ENCODE measurements at regions not wholly inside any gene's neighbourhood (a gene's known extent, or its start where the extent isn't known, plus 50 kb on each side); places are given as distances from the start of the nearest gene placed in this dataset.
"Not testable (repeated sequence)": the region's sequence is repeated elsewhere in the genome, so short reads cannot be mapped to it uniquely, and the experiment has no call there.

DNA sequence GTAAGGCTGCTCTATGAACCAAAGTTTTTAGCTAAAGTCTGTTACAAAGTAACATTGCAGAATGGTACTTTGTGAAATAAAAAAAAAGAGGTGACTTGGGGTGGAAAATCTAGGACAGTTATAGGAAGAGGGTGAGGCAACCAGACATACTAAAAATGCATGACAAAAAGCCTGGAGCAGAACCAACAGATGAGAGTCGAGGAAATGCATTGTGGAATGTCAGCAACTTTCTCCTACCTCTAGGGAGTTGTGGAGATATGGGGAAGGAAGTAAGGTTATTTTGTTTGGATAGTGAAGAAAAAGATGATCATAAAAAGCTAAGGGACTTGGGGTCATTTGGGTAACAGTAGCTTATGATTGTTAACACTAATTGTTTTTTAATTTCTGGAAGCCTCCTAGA lies 295.6 kb downstream of the S1PR1 start:
- no peak for DNase-seq (ENCODE audit: extremely low read depth in 1 of 2, low read depth in 1 of 2)

DNA sequence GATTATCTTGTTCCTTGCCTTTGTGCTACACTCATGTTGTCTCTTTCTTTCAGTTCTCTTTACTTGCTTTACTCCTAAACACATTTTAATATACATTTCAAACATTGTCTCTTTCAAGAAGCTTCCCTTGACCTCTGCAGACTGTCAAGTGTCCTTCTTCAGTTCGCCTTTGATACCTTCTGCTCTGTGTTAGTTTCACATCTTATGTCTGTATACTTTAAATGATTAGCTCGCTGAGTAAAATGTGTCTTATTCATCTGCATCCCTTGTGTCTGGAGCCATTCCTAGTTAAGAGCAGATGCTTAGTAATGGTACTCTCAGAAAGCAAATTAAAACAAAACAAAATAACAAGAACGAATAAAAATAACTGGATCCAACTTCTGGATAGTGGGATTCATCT lies 303.3 kb downstream of the S1PR1 start:
- DNase-seq (ENCODE audit: extremely low read depth in 1 of 2, low read depth in 1 of 2): no peak

DNA sequence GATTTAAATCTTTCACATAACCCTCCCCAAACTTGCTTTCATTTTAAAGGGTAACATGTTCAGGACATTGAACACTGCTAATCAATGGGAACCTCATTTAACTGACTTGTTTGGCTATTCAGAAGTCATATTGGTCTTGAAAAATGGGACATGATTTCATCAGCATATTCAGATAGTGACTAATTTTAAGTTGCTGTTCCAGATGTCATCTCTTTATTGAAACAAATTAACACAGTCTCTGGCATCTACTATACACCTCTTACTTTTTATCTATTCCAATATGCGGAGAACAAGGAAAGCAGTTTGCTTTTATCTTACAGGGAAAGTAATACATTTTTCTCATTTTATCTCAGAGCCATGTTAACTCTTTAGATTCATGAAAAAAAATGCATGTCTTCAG lies 310.1 kb downstream of the S1PR1 start:
- DNase-seq (ENCODE audit: extremely low read depth in 1 of 2, low read depth in 1 of 2): no peak

DNA sequence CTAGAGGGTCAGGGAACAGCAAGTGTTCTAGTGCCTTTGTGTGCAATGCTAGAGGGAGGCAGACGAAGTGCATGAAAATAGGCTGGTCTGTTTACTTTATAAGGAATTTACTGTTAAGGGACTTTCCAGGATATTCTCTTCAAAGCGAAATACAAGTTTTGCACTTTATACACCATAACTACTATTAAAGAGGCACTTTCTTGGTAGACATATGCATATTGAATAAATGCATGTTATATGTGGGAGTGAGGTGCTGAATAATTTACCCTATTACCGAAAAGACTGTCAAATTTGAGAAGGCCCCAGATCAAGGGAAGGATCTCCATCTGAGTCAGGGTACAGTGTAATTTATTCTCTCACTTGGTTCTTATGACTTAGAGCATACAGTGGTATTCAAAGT lies 310.5 kb downstream of the S1PR1 start:
- no peak for DNase-seq (ENCODE audit: extremely low read depth in 1 of 2, low read depth in 1 of 2)

DNA sequence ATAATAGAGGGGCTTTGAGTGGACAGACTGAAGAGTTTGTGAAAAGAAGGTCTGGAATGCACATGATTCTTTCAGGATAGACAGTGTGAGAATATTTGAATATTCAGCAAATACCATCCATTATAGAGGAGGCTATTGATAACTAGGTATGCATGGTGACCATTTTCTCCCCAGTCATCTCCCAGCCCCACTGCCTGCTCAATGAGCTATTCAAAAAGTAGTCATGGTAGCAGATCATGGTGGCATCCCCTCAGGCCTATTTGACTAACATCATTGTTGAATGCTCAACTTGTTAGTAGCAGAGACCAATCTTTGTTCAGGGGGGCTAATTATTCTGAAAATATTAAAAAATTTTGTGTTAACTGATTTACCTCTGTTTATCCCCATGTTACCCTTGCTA lies 311.6 kb downstream of the S1PR1 start:
- no peak for DNase-seq (ENCODE audit: extremely low read depth in 1 of 2, low read depth in 1 of 2)

DNA sequence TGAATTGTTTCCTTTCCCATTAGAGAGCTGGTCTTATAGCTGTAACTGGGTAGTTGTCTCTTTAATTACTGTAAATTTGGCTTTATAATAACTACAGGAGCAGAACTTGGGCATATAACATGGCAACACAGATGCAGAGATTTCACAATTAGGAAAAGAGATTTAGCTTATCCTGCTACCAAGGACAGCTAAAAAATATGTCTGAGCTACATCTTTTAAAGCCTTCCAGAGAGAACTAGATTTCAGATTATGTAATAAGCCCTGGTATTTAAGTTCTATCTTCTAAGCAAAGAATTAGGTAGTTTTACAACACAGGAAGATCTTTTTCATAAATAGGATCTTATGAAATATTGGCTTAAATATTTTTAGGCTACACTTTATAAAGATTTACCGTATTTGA lies 313.8 kb downstream of the S1PR1 start:
- no peak for DNase-seq (ENCODE audit: extremely low read depth in 1 of 2, low read depth in 1 of 2)

DNA sequence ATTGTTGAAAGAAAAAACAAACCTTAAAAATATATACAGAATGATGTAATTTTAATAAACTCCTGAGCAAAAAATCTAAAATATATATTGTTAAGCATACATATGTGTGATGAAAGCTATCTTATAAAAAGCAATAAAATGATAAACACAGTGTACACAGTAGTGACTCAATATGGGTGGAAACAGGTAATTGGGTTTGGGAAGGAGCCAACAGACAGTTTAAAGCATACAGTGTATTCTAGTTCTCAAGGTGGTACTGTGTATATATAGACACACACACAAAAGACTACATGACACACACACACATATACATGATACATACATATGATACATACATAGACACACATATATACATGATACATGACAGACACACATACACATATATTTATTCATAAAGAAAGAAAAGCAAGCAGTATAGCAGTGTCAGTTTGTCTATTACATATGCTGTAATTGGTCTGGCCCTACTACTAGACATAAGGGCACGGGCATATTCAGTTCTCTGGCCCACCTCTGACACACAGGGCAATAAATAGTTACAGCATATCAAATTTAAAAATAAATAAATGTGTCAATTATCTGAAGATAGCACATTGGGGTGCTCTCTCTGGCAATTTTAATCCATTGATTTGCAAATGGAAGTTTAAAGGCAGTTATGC lies 330.2 kb downstream of the S1PR1 start:
- DNase-seq (ENCODE audit: extremely low read depth in 1 of 2, low read depth in 1 of 2): no peak

DNA sequence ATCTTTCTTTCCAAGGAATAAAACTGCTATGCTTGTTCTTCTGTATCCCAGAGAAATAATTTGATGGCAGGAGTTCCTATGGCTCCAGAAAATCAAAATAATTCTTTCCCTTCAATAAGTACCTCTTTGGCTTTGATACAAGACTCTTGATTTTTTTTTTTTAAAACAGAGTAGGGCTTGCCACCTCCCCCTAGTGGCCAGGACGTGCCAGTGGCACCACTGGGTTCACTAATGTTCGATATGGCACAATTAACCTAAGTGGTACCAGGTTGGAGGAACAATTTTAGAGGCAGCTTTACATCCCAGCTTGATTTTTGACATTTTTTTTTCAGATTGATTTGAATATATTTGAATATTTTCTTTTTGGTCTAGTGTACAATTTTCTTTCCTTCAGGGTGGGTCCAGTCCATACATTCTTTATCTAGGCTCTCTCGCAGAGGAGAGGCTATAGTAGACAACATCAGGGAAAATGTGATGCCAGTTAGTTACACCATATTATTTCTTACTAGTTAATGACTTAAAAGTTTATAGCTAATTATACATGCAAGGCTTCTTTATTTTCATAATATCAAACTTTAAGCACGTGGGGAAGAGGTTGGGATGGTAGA lies 330.9 kb downstream of the S1PR1 start:
- peak in 1 of 2 donors; percentile 2 for DNase-seq (ENCODE audit: extremely low read depth in 1 of 2, low read depth in 1 of 2)

DNA sequence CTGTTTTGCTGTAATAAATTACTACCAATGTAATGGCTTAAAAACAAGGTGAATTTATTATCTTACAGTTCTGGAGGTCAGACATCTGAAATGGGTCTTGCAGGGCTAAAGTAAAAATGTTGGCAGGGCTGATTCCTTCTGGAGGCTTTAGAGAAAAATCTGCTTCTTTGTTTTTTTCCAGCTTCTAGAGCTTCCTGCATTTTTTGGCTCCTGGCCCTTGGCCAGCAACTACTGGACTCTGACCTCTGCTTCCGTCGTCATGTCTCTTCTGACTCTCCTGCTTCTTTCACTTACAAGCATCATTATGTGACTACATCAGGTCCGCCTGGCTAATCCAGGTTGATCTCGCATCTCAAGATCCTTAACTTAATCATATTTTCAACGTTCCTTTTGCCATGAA lies 350.9 kb downstream of the S1PR1 start:
- no peak for DNase-seq (ENCODE audit: extremely low read depth in 1 of 2, low read depth in 1 of 2)

DNA sequence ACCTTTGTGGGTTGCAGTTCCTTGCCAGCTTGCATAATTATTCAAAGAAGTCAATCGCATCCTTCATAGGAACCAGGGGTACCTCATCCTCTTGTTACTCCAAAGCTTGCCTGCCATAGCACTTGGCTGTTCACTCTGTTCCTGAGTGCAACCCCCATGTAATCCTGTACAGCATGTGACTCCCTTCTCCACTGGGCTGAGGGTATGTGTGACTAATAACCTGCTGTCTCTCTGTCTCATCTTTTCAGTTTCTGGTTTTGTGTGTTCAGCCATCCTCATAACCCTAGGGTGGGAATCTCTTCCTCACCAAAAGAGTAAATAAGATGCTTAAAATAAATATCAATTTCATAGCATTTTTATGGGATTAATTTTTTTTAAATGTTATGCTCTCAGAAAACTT lies 351.9 kb downstream of the S1PR1 start:
- DNase-seq (ENCODE audit: extremely low read depth in 1 of 2, low read depth in 1 of 2): no peak

DNA sequence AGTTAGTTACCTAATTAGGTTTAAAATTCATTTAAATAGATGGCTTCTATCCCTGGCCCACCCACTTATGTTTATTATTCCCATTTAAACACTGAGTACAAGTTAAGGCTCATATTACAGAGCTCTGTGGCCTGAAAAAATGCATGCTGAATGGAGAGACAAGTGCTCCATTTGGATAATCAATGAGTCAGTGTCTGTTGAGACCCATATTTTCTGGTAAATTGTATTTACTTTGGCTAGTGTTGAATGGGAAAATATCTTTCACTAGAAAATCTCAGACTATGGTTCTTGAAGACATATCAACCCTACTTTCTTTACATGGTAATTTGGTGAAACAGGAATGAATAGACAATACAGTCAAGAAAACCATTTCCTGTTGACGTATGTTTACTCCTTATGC lies 356.0 kb downstream of the S1PR1 start:
- DNase-seq (ENCODE audit: extremely low read depth in 1 of 2, low read depth in 1 of 2): no peak

DNA sequence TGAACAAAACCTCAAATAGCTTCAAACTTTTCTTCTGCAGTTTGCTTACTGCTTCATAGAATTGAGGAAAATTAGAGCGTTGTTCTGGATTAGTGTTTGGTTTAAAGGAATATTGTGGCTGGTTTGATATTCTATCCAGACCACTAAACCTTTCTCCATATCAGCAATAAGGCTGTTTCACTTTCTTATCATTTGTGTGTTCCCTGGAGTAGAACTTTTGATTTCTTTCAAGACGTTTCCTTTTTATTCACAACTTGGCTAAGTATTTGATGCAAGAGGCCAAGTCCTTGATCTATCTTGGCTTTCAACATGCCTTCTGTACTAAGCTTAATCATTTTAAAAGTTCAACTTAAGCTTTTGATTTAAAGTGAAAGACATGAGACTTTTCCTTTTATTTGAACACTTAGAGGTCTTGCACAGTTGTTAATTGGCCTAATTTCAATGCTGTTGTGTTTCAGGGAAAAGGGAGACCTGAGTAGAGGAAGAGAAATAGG lies 359.1 kb downstream of the S1PR1 start:
- no peak for DNase-seq (ENCODE audit: extremely low read depth in 1 of 2, low read depth in 1 of 2)

DNA sequence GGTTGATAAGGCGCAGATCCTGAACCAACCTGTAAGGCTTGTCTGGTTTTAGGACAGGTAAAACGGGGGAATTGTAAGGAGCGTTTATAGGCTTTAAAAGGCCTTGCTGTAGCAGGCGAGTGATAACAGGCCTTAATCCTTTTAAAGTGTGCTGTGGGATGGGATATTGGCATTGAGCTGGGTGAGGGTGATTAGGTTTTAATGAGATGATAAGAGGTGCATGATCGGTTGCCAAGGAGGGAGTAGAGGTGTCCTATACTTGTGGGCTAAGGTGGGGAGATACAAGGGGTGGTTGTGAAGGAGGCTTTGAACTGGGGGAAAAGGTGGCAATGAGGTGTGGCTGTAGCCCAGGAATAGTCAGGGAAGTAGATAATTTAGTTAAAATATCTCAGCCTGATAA lies 363.8 kb downstream of the S1PR1 start:
- DNase-seq (ENCODE audit: extremely low read depth in 1 of 2, low read depth in 1 of 2): not testable (repeated sequence)

DNA sequence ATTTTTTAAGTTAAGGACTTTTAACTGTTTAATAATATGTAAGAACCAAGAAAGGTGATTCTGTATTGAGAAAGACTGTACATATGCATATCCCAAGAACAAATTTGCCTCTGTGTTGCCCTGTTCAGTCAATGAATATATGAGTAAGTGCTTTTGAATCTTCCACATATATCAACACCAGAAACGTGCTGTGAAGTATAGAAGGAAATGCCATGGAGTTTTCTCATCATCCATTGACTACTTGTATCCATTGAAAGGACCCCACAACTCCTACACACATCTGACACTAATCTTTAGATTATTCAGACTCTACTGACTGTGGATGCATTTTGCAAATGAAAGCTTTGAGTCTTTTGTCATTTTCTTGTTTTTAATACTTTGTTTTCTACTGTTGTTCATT lies 366.9 kb downstream of the S1PR1 start:
- DNase-seq (ENCODE audit: extremely low read depth in 1 of 2, low read depth in 1 of 2): no peak

DNA sequence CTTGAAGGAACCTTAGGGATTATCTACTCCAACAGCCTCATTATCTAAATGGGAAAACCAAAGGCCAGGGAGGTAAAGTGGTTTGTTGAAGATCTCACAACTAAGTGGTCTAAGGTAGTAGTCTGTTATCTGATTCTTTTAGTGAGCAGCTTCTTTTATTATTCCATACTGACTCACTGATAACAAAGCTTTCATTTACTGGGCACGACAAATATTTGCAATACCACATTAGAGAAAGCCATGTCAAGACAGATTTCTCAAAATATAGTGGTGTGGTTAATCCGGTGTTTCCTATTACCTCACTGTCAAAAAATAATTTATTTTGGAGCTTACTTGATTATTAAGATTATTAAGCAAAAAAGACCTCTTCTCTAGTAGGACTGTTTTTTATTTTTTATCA lies 369.1 kb downstream of the S1PR1 start:
- no peak for DNase-seq (ENCODE audit: extremely low read depth in 1 of 2, low read depth in 1 of 2)

DNA sequence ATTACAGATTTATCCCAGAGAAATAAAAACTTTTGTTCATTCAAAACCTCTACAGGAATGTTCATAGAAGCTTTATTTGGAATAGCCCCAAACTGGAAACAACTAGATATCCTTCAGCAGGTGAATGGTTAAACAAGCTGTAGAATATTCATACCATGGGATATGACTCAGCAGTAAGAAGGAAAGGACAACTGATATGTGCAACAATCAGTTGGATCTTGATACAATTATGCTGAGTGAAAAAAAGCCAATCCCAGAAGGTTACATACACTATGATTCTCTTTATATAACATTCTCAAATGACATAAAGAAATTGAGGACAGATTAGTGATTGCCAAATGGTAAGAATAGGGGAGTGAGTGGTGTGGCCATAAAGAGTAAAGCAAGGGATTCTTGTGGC lies 376.7 kb downstream of the S1PR1 start:
- DNase-seq (ENCODE audit: extremely low read depth in 1 of 2, low read depth in 1 of 2): no peak

DNA sequence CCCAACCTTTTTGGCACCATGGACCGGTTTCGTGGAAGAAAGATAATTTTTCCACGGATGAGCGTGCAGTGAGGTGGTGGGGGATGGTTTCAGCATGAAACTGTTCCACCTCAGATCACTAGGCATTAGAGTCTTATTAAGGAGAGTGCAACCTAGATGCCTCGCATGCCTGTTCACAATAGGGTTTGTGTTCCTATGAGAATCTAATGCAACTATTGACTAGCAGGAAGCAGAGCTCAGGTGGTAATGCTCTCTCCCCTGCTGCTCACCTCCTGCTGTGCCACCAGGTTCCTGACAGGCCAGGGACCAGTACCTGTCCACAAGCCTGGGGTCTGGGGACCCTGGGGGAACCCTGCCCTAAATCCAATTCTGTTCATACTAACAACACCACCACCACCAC lies 377.8 kb downstream of the OLFM3 start:
- no peak for DNase-seq (ENCODE audit: extremely low read depth in 1 of 2, low read depth in 1 of 2)

DNA sequence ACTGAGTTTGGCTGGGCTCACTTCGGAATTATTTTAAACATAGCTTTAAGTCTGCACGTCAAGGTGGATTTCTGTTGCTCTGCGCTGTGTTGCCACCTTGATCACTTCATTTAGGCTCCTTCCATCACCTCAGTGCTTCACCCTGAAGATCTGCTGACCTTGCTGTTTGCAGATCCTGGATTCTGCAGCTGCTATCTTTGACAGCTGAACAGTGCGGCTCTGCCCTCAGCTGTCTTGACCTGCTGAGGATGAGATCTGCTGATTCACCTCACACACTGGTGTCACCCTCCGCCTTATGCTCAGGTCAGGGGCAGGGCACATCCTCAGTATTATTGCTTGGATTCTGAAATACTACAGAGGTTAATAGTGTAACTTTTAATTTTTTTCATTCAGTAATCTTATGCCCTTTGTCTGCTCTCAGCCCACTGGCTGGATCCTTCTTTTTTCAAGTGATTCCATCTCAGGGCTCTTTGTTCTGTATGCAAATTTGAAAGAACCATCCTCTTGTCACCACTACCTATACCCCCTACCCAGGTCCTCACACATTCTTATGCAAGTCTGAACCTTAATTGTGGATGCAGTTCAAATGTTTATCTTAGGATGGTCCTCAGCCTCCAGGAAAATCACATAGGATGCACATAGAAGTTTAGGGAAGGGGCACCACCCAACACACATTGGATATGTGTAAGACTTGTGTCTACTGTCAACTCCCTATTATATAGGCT lies 364.0 kb downstream of the OLFM3 start:
- DNase-seq (ENCODE audit: extremely low read depth in 1 of 2, low read depth in 1 of 2): no peak

DNA sequence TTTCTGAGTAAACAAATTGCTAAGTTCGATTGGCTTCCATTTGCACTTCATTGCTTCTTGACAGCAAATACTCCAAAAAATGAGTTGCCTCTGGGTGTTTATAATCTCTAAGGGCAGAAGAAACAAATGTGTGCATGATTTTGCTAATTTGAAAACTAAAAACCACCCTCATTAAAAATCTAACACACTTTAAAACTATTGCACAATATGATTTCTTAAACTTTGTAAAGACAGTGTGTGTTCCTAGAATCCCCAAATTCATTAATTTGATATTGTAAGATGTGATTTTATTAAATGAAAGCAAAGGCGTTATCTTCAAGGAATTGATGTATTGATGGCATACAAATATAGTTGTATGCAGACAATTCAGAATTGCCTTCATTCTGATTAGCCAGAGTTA lies 350.9 kb downstream of the OLFM3 start:
- no peak for DNase-seq (ENCODE audit: extremely low read depth in 1 of 2, low read depth in 1 of 2)

DNA sequence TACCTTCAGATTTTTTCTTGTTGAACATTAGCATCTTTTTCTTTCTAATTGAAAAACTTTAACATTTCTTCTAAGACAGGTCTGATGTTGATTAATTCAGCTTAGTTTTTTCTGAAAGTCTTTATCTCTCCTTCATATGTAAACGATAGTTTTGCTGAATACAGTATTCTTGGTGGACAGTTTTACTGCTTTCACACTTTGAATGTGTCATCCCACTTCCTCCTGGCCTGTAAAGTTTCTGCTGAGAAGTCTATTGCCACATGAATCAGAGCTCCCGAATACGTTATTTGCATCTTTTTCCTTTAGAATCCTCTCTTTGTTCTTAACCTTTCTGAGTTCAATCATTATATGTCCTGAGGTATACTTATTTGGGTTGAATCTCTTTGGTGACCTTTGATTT lies 344.2 kb downstream of the OLFM3 start:
- no peak for DNase-seq (ENCODE audit: extremely low read depth in 1 of 2, low read depth in 1 of 2)

DNA sequence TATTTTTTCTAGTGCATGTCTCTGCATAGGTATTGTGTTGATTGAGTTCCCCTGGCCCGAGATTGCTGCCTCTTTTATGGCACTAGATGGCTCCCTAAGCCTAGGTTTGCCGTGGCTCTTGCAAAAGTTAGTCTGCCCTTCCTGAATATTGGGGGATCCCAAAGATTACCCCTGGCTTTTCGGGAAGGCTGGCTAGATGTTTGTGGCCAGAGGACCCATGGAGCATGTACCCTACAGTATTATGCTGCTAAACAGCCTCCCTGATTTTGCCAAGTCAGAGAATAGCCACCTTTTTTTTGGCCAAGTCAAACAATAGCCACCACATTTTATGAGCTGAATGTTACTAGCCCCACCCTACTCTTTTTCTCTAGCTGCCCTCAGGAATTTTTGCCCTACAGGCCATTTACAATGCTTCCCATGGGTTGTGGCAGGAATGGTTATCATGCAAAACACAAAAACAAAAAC lies 343.2 kb downstream of the OLFM3 start:
- no peak for DNase-seq (ENCODE audit: extremely low read depth in 1 of 2, low read depth in 1 of 2)

DNA sequence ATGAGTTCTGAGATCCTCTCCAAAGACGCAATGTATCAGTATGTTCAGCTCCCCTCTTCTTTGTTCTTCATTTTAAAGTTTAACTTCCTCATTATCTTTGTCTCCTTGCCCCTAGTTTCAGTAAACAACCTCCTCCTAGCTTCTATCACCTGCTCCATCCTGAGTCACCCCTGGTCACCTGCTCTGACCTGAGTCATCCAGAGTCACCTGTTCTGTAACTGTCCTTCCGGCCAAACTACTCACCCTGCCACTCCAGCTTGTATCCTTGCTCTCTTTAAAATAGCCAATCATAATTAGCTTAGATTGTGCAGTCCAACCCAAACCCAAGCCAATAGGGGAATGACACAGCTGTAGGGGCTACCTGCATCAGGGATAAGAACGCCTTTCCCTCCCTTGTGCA lies 332.0 kb downstream of the OLFM3 start:
- no peak for DNase-seq (ENCODE audit: extremely low read depth in 1 of 2, low read depth in 1 of 2)

Measured in stimulated activated CD8-positive, alpha-beta memory T cell treated with anti-CD3 and anti-CD28 coated beads, Interleukin-7, amount 100 ng/mL, for 48 hours (primary cell).